Fibroblast of villous mesenchyme (primary cell): ENCODE measurements at regions not wholly inside any gene's neighbourhood (a gene's known extent, or its start where the extent isn't known, plus 50 kb on each side); places are given as distances from the start of the nearest gene placed in this dataset.
"Not testable (repeated sequence)": the region's sequence is repeated elsewhere in the genome, so short reads cannot be mapped to it uniquely, and the experiment has no call there.

ENCODE experiments used
- DNase-seq: peaks from one replicate; pipeline ENCODE4 v3.0.0-alpha.2; 2010; ENCODE audit warnings: low read depth
- H3K4me3 ChIP-seq: 2 replicates; pipeline ENCODE4 v1.5.1; 2011; ENCODE audit warnings: low read depth, mild to moderate bottlenecking, low read length
- CTCF ChIP-seq: IDR thresholded peaks from 2 replicates; pipeline ENCODE4 v1.5.1; 2012; ENCODE audit warnings: low read depth, mild to moderate bottlenecking, low read length; ENCODE audit not compliant: insufficient read depth

GRCh38 chr6:17218023-17218748 is 63.0 kb upstream of the RBM24 start:
- no peak for TF ChIP-seq CTCF
- no peak overlapping the region for H3K4me3 ChIP-seq
- no peak for DNase-seq

GRCh38 chr6:17218749-17219093 is 62.4 kb upstream of the RBM24 start:
- DNase-seq, result no peak
- no peak overlapping the region for H3K4me3 ChIP-seq
- TF ChIP-seq CTCF, result no peak

GRCh38 chr6:17219098-17219497 is 62.1 kb upstream of the RBM24 start:
- no peak for TF ChIP-seq CTCF
- H3K4me3 ChIP-seq, result no peak overlapping the region
- no peak for DNase-seq

GRCh38 chr6:17220040-17220910 is 60.9 kb upstream of the RBM24 start:
- H3K4me3 ChIP-seq, result no peak overlapping the region
- no peak for TF ChIP-seq CTCF
- DNase-seq, result no peak

- no peak overlapping the region for H3K4me3 ChIP-seq
- no peak for TF ChIP-seq CTCF
- no peak for DNase-seq
These were observed 57.1 kb upstream of the RBM24 start for GRCh38 chr6:17224056-17224455.

GRCh38 chr6:17224501-17224900 is 56.7 kb upstream of the RBM24 start:
- DNase-seq, H3K4me3 ChIP-seq: not testable (repeated sequence)

- H3K4me3 ChIP-seq, result no peak overlapping the region
- no peak for TF ChIP-seq CTCF
- DNase-seq, result no peak
These were observed 55.2 kb upstream of the RBM24 start for GRCh38 chr6:17225767-17226630.
